ENCODE measurements at regions not wholly inside any gene's neighbourhood (a gene's known extent, or its start where the extent isn't known, plus 50 kb on each side); places are given as distances from the start of the nearest gene placed in this dataset.

- no peak for ATAC-seq
Observed at GRCh38 chr5:89449392-89450148, 566.6 kb upstream of the MEF2C start.

GRCh38 chr5:89447027-89447426 lies 564.0 kb upstream of the MEF2C start:
- no peak for ATAC-seq
- TF ChIP-seq OSR1 (CRISPR knock-in tag; IDR thresholded peaks at IDR 0.05) (no peak), ZFP30 (CRISPR knock-in tag; IDR thresholded peaks at IDR 0.05) (no peak), ARNTL (CRISPR knock-in tag; IDR thresholded peaks at IDR 0.05; ENCODE audit: borderline replicate concordance, low read depth) (no peak), RARB (CRISPR knock-in tag; IDR thresholded peaks at IDR 0.05) (no peak), ZNF70 (CRISPR knock-in tag; IDR thresholded peaks at IDR 0.05) (no peak), TOX (CRISPR knock-in tag; IDR thresholded peaks at IDR 0.05; ENCODE audit: borderline replicate concordance) (no peak), GLIS3 (CRISPR knock-in tag; IDR thresholded peaks at IDR 0.05) (no peak), SNAI2 (CRISPR knock-in tag; IDR thresholded peaks at IDR 0.05) (no peak), PPARA (CRISPR knock-in tag; IDR thresholded peaks at IDR 0.05; ENCODE audit: borderline replicate concordance) (no peak), CSDC2 (CRISPR knock-in tag; IDR thresholded peaks at IDR 0.05) (no peak), ZFP3 (CRISPR knock-in tag; IDR thresholded peaks at IDR 0.05) (no peak), ZNF565 (CRISPR knock-in tag; conservative IDR thresholded peaks at IDR 0.05; ENCODE audit: low read depth) (no peak), ZC3H10 (CRISPR knock-in tag; IDR thresholded peaks at IDR 0.05) (no peak), ESRRG (CRISPR knock-in tag; IDR thresholded peaks at IDR 0.05) (no peak), CREB5 (CRISPR knock-in tag; IDR thresholded peaks at IDR 0.05; ENCODE audit: low read depth) (no peak), POU6F1 (CRISPR knock-in tag; IDR thresholded peaks at IDR 0.05; ENCODE audit: borderline replicate concordance, low read depth) (no peak)
- TF ChIP-seq, protein P1, sequence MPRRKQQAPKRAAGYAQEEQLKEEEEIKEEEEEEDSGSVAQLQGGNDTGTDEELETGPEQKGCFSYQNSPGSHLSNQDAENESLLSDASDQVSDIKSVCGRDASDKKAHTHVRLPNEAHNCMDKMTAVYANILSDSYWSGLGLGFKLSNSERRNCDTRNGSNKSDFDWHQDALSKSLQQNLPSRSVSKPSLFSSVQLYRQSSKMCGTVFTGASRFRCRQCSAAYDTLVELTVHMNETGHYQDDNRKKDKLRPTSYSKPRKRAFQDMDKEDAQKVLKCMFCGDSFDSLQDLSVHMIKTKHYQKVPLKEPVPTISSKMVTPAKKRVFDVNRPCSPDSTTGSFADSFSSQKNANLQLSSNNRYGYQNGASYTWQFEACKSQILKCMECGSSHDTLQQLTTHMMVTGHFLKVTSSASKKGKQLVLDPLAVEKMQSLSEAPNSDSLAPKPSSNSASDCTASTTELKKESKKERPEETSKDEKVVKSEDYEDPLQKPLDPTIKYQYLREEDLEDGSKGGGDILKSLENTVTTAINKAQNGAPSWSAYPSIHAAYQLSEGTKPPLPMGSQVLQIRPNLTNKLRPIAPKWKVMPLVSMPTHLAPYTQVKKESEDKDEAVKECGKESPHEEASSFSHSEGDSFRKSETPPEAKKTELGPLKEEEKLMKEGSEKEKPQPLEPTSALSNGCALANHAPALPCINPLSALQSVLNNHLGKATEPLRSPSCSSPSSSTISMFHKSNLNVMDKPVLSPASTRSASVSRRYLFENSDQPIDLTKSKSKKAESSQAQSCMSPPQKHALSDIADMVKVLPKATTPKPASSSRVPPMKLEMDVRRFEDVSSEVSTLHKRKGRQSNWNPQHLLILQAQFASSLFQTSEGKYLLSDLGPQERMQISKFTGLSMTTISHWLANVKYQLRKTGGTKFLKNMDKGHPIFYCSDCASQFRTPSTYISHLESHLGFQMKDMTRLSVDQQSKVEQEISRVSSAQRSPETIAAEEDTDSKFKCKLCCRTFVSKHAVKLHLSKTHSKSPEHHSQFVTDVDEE (CRISPR knock-in tag; IDR thresholded peaks at IDR 0.05): no peak
- TF ChIP-seq, protein P2, sequence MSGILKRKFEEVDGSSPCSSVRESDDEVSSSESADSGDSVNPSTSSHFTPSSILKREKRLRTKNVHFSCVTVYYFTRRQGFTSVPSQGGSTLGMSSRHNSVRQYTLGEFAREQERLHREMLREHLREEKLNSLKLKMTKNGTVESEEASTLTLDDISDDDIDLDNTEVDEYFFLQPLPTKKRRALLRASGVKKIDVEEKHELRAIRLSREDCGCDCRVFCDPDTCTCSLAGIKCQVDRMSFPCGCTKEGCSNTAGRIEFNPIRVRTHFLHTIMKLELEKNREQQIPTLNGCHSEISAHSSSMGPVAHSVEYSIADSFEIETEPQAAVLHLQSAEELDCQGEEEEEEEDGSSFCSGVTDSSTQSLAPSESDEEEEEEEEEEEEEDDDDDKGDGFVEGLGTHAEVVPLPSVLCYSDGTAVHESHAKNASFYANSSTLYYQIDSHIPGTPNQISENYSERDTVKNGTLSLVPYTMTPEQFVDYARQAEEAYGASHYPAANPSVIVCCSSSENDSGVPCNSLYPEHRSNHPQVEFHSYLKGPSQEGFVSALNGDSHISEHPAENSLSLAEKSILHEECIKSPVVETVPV (CRISPR knock-in tag; IDR thresholded peaks at IDR 0.05): no peak
- TF ChIP-seq, protein P3, sequence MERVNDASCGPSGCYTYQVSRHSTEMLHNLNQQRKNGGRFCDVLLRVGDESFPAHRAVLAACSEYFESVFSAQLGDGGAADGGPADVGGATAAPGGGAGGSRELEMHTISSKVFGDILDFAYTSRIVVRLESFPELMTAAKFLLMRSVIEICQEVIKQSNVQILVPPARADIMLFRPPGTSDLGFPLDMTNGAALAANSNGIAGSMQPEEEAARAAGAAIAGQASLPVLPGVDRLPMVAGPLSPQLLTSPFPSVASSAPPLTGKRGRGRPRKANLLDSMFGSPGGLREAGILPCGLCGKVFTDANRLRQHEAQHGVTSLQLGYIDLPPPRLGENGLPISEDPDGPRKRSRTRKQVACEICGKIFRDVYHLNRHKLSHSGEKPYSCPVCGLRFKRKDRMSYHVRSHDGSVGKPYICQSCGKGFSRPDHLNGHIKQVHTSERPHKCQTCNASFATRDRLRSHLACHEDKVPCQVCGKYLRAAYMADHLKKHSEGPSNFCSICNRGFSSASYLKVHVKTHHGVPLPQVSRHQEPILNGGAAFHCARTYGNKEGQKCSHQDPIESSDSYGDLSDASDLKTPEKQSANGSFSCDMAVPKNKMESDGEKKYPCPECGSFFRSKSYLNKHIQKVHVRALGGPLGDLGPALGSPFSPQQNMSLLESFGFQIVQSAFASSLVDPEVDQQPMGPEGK (CRISPR knock-in tag; IDR thresholded peaks at IDR 0.05; ENCODE audit: borderline replicate concordance): no peak

More at GRCh38 chr5:89449392-89450148, 566.6 kb upstream of the MEF2C start:
- TF ChIP-seq TOX (CRISPR knock-in tag; IDR thresholded peaks at IDR 0.05; ENCODE audit: borderline replicate concordance): no peak
- no peak for TF ChIP-seq TCF4 (CRISPR knock-in tag; IDR thresholded peaks at IDR 0.05; ENCODE audit: borderline replicate concordance)
- TF ChIP-seq, protein P2 (CRISPR knock-in tag; IDR thresholded peaks at IDR 0.05): no peak
- TF ChIP-seq RARB (CRISPR knock-in tag; IDR thresholded peaks at IDR 0.05): no peak
- no peak for TF ChIP-seq CSDC2 (CRISPR knock-in tag; IDR thresholded peaks at IDR 0.05)
- TF ChIP-seq OSR1 (CRISPR knock-in tag; IDR thresholded peaks at IDR 0.05): no peak
- TF ChIP-seq BACH2 (CRISPR knock-in tag; IDR thresholded peaks at IDR 0.05; ENCODE audit: borderline replicate concordance): no peak
- no peak for TF ChIP-seq ZFP30 (CRISPR knock-in tag; IDR thresholded peaks at IDR 0.05)
- TF ChIP-seq ESRRG (CRISPR knock-in tag; IDR thresholded peaks at IDR 0.05): no peak
- TF ChIP-seq ZNF70 (CRISPR knock-in tag; IDR thresholded peaks at IDR 0.05): no peak
